ENCODE measurements at regions not wholly inside any gene's neighbourhood (a gene's known extent, or its start where the extent isn't known, plus 50 kb on each side); places are given as distances from the start of the nearest gene placed in this dataset.
"Not testable (repeated sequence)": the region's sequence is repeated elsewhere in the genome, so short reads cannot be mapped to it uniquely, and the experiment has no call there.

GRCh38 chr14:83981676-83982258 lies 1548.2 kb upstream of the FLRT2 start:
- not testable (repeated sequence) for DNase-seq

- no peak for DNase-seq
Measured at GRCh38 chr14:83988275-83988674, 1541.7 kb upstream of the FLRT2 start.

GRCh38 chr14:83991666-83992065 lies 1538.3 kb upstream of the FLRT2 start:
- DNase-seq, result no peak

GRCh38 chr14:83992857-83993256 lies 1537.1 kb upstream of the FLRT2 start:
- DNase-seq, result no peak

- no peak for DNase-seq
Measured at GRCh38 chr14:83993545-83993944, 1536.4 kb upstream of the FLRT2 start.

- no peak for DNase-seq
Measured at GRCh38 chr14:83994020-83994419, 1535.9 kb upstream of the FLRT2 start.

- no peak for DNase-seq
Measured at GRCh38 chr14:84001023-84001422, 1528.9 kb upstream of the FLRT2 start.

- no peak for DNase-seq
Measured at GRCh38 chr14:84003346-84003745, 1526.6 kb upstream of the FLRT2 start.

- DNase-seq, result peak; percentile 54
Measured at GRCh38 chr14:84006643-84007155, 1523.2 kb upstream of the FLRT2 start.

GRCh38 chr14:84013424-84013823 lies 1516.5 kb upstream of the FLRT2 start:
- DNase-seq, result no peak

- DNase-seq, result no peak
Measured at GRCh38 chr14:84017495-84017894, 1512.4 kb upstream of the FLRT2 start.

- DNase-seq, result no peak
Measured at GRCh38 chr14:84021433-84021832, 1508.5 kb upstream of the FLRT2 start.

GRCh38 chr14:84024231-84024820 lies 1505.6 kb upstream of the FLRT2 start:
- DNase-seq, result no peak

- peak; percentile 31 for DNase-seq
Measured at GRCh38 chr14:84025106-84026012, 1504.6 kb upstream of the FLRT2 start.

- no peak for DNase-seq
Measured at GRCh38 chr14:84027351-84027750, 1502.6 kb upstream of the FLRT2 start.

- no peak for DNase-seq
Measured at GRCh38 chr14:84028080-84028604, 1501.8 kb upstream of the FLRT2 start.

GRCh38 chr14:84029246-84029645 lies 1500.7 kb upstream of the FLRT2 start:
- no peak for DNase-seq

GRCh38 chr14:84029720-84030119 lies 1500.2 kb upstream of the FLRT2 start:
- DNase-seq, result no peak

- DNase-seq, result no peak
Measured at GRCh38 chr14:84036840-84037239, 1493.1 kb upstream of the FLRT2 start.

GRCh38 chr14:84037593-84037992 lies 1492.4 kb upstream of the FLRT2 start:
- DNase-seq, result no peak

GRCh38 chr14:84040101-84040500 lies 1489.8 kb upstream of the FLRT2 start:
- DNase-seq, result no peak

GRCh38 chr14:84041421-84041820 lies 1488.5 kb upstream of the FLRT2 start:
- DNase-seq, result no peak

GRCh38 chr14:84042992-84043391 lies 1487.0 kb upstream of the FLRT2 start:
- no peak for DNase-seq
